ENCODE measurements at regions not wholly inside any gene's neighbourhood (a gene's known extent, or its start where the extent isn't known, plus 50 kb on each side); places are given as distances from the start of the nearest gene placed in this dataset.
A peak's percentile ranks its signal among the peaks of the same experiment; 100 is the strongest.
"Not testable (repeated sequence)": the region's sequence is repeated elsewhere in the genome, so short reads cannot be mapped to it uniquely, and the experiment has no call there.

DNA sequence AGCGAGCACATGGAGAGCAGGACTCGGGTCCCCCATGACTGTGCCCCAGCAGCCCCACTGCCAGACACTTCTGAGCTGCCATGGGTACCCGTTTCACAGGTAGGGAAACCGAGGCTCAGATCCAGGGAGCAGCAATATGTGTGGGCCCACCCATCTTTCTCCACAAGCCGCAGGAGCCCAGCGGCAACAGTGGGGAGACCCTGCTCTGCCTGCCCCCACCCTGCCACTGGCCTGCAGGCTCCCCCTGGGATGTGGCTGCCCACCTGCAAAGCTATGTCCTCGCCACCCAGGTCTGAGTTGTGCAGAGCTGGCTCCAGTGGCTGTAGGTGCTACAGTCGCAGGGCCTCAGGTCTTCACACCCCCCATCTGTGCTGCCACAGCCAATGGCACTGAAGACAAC is 50.6 kb upstream of the C1QTNF9B start:
- DNase-seq (ENCODE audit: low read depth): no peak

- DNase-seq (ENCODE audit: low read depth): no peak
Measured at GRCh38 chr13:23949200-23949599, 51.9 kb upstream of the C1QTNF9B start.

DNA sequence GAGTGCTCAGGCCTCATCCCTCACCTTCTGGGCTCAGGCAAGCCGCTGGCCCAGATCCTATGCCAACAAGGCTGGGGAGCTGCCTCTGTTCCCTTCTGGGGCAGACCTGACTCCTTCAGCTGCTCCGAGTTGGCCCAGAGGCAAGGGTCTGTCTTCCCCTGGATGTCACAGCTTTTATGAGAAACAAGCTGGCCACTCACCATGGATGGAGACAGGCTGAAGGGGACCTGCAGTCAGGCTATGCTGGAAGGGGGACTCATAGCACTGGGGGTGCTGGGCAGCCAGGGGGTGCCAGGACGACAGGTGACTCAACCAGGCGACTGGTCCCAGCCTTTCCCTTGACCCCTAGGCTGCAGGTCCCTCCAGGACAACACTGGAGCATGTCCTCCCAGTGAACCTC is 52.4 kb upstream of the C1QTNF9B start:
- DNase-seq (ENCODE audit: low read depth): no peak

- no peak for DNase-seq (ENCODE audit: low read depth)
Measured at GRCh38 chr13:23950736-23951510, 53.6 kb upstream of the C1QTNF9B start.

DNA sequence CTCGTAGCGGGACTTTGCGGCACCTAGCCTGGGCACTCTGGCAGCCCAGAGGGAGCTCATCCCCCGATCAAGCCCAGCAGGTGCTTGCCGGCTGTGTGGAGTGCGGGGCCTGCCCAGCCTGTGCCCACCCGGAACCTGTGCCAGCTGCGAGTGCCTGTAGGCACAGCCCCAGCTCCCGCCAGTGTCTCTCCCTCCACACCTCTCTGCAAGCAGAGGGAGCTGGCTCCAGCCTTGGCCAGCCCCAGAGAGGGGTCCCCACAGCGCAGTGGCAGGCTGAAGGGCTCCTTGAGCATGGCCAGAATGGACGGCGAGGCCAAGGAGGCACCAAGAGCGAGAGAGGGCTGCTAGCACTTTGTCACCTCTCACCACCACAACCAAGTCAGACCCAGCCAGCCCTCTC is 55.5 kb upstream of the C1QTNF9B start:
- no peak for DNase-seq (ENCODE audit: low read depth)

DNA sequence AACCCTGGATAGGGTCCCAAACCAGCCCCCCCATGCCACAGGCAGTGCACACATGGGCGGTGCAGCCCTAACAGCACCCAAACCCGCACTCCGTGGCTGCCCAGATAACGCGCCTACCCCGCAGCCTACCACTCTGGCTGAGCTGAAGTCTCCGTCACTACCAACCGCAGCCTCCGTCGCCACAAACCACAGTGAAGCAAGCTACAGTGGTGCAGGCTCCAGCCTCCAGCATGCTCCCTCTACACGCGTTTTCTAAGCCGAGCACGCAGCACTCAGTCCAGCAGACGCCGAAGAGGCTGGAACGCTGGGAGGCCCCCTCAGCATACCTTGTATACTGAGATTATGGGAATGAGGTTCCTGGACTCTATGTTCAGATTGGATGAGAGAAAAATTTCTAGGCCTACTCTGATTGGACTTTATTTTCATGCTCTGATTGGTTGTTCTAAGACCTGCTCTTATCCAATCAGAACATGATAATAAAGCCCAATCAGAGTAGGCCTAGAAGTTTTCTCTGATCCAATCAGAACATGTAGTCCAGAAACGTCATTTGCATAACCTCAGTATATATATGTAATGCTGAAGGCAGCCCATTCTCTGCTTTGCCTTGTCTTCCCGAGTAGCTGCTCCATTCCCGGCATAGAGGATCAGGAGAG is 56.7 kb upstream of the C1QTNF9B start:
- no peak for DNase-seq (ENCODE audit: low read depth)

GRCh38 chr13:23955064-23955463 is 57.8 kb upstream of the C1QTNF9B start:
- DNase-seq (ENCODE audit: low read depth): no peak

DNA sequence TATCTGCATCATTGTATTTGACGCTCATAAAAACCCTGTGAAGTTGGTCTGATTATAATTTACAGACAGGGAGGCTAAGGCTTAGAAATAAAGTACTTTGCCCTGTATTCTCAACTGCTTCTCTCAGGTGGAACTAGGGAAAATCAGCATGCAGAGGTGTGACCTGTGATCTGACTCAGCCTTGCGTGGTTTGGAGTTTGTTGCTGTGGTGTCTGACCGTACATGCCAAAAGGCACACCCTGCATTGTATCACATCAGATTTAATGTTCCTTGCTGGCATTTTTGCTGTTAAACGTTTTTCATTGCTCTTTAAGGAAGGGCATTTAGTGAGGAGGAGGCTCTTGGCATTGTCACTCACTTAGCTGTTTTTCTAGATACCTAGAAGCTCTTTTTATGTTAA is 58.8 kb upstream of the C1QTNF9B start:
- peak; percentile 74 for DNase-seq (ENCODE audit: low read depth)

DNA sequence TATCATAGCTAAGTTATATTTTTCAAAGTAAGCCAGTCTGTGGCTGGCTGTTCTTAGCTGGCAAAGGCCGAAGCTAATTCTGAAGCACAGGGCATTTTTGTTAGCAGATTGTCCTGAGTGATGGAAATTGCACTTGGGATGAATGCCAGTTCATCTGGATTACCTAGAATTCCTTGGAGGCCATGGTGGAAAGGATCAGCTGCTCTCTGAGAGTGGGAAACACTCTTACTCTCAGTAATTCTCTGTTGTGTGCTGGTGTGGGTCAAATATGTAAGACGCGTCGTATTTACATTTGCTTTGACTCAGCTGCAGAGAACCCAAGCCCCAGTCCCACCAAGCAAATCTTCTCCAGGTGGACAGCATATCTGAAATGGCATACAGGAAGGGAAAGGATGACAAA is 60.7 kb upstream of the C1QTNF9B start:
- DNase-seq (ENCODE audit: low read depth): no peak

- peak; percentile 33 for DNase-seq (ENCODE audit: low read depth)
Measured at GRCh38 chr13:23959231-23959862, 62.0 kb upstream of the C1QTNF9B start.

- DNase-seq (ENCODE audit: low read depth): peak; percentile 48
Measured at GRCh38 chr13:23960566-23961156, 63.4 kb upstream of the C1QTNF9B start.

DNA sequence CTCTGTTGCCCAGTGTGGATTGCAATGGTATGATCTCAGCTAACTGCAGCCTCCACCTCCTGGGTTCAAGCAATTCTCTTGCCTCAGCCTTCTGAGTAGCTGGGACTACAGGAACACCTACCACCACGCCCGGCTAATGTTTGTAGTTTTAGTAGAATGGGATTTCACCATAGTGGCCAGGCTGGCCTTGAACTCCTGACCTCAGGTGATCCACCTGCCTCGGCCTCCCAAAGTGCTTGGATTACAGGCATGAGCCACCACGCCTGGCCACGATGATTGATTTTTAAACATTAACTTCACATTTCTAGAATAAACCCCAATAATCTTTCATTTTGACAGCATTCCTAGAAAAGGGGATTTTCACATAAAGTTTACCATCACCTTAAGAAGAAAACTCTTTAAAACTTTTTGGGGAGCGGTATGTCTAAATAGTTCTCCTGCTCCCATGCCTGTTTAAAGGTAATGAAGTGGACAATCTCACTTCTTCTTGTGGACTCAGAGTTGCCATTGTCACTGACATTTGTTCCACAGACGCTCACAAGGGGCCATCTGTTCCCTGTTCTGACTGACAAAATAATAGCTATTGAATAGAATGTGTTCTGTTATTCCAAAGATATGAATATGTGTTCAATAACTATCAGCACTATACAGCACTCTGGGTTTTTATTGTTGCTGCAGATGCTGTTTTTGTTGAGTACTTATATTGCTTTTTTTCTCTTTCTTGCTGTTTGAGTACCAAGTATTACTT is 66.1 kb upstream of the C1QTNF9B start:
- no peak for DNase-seq (ENCODE audit: low read depth)

GRCh38 chr13:23963947-23964346 is 66.6 kb upstream of the C1QTNF9B start:
- DNase-seq (ENCODE audit: low read depth): no peak

DNA sequence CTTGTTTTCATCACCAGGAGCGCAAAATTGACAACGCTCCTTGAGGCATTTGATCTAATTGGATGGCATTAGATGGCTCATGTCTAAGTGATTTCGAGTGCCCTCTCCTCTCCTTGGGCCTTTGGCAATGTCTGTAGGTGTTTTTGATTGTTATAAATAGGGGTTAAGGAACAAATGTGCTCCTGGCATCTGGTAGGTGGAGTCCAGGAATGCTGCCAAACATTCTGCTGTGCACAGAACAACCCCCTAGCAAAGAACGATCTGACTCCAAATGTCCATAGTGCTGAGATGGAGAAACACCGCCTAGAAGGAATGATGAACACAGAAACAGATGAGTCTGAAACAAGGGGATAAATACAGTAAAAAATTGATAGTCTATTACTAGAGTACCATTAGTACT is 68.0 kb upstream of the C1QTNF9B start:
- DNase-seq (ENCODE audit: low read depth): no peak

- DNase-seq (ENCODE audit: low read depth): no peak
Measured at GRCh38 chr13:23966221-23966690, 69.0 kb upstream of the C1QTNF9B start.

- peak; percentile 16 for DNase-seq (ENCODE audit: low read depth)
Measured at GRCh38 chr13:23966691-23967615, 69.7 kb upstream of the C1QTNF9B start.

GRCh38 chr13:23967792-23968191 is 70.5 kb upstream of the C1QTNF9B start:
- DNase-seq (ENCODE audit: low read depth): not testable (repeated sequence)

DNA sequence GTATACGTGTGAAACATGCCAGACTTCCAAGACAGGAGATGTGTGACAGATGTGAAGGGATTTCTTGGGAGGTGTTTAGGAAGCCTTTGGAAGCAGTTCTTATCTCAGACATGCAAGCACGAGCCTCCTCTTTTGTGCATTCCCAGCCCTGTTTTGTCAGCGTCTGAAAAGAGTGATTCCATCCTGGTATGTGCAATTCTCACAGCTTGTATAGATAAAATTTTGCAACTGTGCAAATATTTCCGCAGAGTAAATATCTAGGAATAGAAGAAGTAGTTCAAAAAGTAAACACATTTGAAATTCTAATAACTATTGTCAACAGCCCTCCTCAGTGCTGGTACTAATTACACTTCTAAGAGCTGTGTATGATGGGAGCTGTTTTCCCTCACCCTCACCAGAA is 72.3 kb upstream of the C1QTNF9B start:
- no peak for DNase-seq (ENCODE audit: low read depth)

GRCh38 chr13:23979361-23980159 is 82.3 kb upstream of the C1QTNF9B start:
- peak; percentile 81 for DNase-seq (ENCODE audit: low read depth)

GRCh38 chr13:23980160-23980551 is 82.9 kb upstream of the C1QTNF9B start:
- DNase-seq (ENCODE audit: low read depth): peak; percentile 77
